ENCODE measurements at regions not wholly inside any gene's neighbourhood (a gene's known extent, or its start where the extent isn't known, plus 50 kb on each side); places are given as distances from the start of the nearest gene placed in this dataset.

GRCh38 chr5:40034441-40034840 lies 609.7 kb upstream of the DAB2 start:
- Mint-ChIP-seq H3K27ac (no peak overlapping the region), H3K9me3 (peaks cover 10% of the 10 kb centered on the region), H3K36me3 (no peaks in the 10 kb centered on the region), H3K4me3 (no peak overlapping the region), H3K27me3 (ENCODE audit: low read depth) (no peaks in the 10 kb centered on the region), H3K4me1 (peaks cover 3% of the 10 kb centered on the region)
- no peak for TF ChIP-seq CTCF (IDR thresholded peaks at IDR 0.05; ENCODE audit: unreplicated experiment)
- DNase-seq (ENCODE audit: low spot score in 2 of 2, unreplicated experiment in 2 of 2): no peak

- Mint-ChIP-seq H3K36me3 (no peaks in the 10 kb centered on the region), H3K27ac (no peak overlapping the region), H3K27me3 (ENCODE audit: low read depth) (no peaks in the 10 kb centered on the region), H3K4me3 (no peak overlapping the region), H3K9me3 (peaks cover 10% of the 10 kb centered on the region), H3K4me1 (peaks cover 3% of the 10 kb centered on the region)
- DNase-seq (ENCODE audit: low spot score in 2 of 2, unreplicated experiment in 2 of 2): no peak
- no peak for TF ChIP-seq CTCF (IDR thresholded peaks at IDR 0.05; ENCODE audit: unreplicated experiment)
These were observed 608.6 kb upstream of the DAB2 start for GRCh38 chr5:40033411-40033810.

- no peaks in the 10 kb centered on the region for H3K36me3 Mint-ChIP-seq
- DNase-seq (ENCODE audit: low spot score in 2 of 2, unreplicated experiment in 2 of 2): no peak
- H3K27me3 Mint-ChIP-seq (ENCODE audit: low read depth): no peaks in the 10 kb centered on the region
- peaks cover 3% of the 10 kb centered on the region for H3K4me1 Mint-ChIP-seq
- no peak overlapping the region for H3K27ac Mint-ChIP-seq
- H3K4me3 Mint-ChIP-seq: no peak overlapping the region
- H3K9me3 Mint-ChIP-seq: peaks cover 10% of the 10 kb centered on the region
- TF ChIP-seq CTCF (IDR thresholded peaks at IDR 0.05; ENCODE audit: unreplicated experiment): no peak
These were observed 608.2 kb upstream of the DAB2 start for GRCh38 chr5:40033009-40033408.

- no peak for TF ChIP-seq CTCF (IDR thresholded peaks at IDR 0.05; ENCODE audit: unreplicated experiment)
These were observed 605.9 kb upstream of the DAB2 start for GRCh38 chr5:40030661-40031060.

GRCh38 chr5:40029711-40030495 lies 605.1 kb upstream of the DAB2 start:
- H3K9me3 Mint-ChIP-seq: peaks cover 15% of the 10 kb centered on the region
- H3K36me3 Mint-ChIP-seq: no peaks in the 10 kb centered on the region
- H3K27me3 Mint-ChIP-seq (ENCODE audit: low read depth): no peaks in the 10 kb centered on the region
- peaks cover 3% of the 10 kb centered on the region for H3K4me1 Mint-ChIP-seq
- DNase-seq (ENCODE audit: low spot score in 2 of 2, unreplicated experiment in 2 of 2): no peak
- H3K27ac Mint-ChIP-seq: no peak overlapping the region
- TF ChIP-seq CTCF (IDR thresholded peaks at IDR 0.05; ENCODE audit: unreplicated experiment): no peak
- no peak overlapping the region for H3K4me3 Mint-ChIP-seq

More at GRCh38 chr5:40030661-40031060, 605.9 kb upstream of the DAB2 start:
- Mint-ChIP-seq H3K4me1 (peaks cover 3% of the 10 kb centered on the region), H3K36me3 (no peaks in the 10 kb centered on the region), H3K9me3 (peaks cover 14% of the 10 kb centered on the region), H3K4me3 (no peak overlapping the region), H3K27me3 (ENCODE audit: low read depth) (no peaks in the 10 kb centered on the region), H3K27ac (no peak overlapping the region)
- no peak for DNase-seq (ENCODE audit: low spot score in 2 of 2, unreplicated experiment in 2 of 2)

Data from mesothelial cell of epicardium (in vitro differentiated cells).